Left ventricle myocardium inferior (tissue), 1 donor: ENCODE measurements at regions not wholly inside any gene's neighbourhood (a gene's known extent, or its start where the extent isn't known, plus 50 kb on each side); places are given as distances from the start of the nearest gene placed in this dataset.

Experiments
- DNase-seq: peaks from one replicate; pipeline ENCODE4 v3.0.0-alpha.2; 2020
- H3K27ac ChIP-seq: fragments of 200-600 bp; replicated peaks from 2 replicates; pipeline ENCODE4 v1.8.0; 2021
- H3K27me3 ChIP-seq: fragments of 200-600 bp; 2 replicates; pipeline ENCODE4 v1.8.0; 2021; ENCODE audit warnings: low read depth
- H3K36me3 ChIP-seq: fragments of 200-600 bp; 2 replicates; pipeline ENCODE4 v1.8.0; 2021
- H3K4me1 ChIP-seq: fragments of 200-600 bp; 2 replicates; pipeline ENCODE4 v1.8.0; 2021
- H3K4me3 ChIP-seq: fragments of 200-600 bp; 2 replicates; pipeline ENCODE4 v1.8.0; 2021; ENCODE audit warnings: mild to moderate bottlenecking, moderate library complexity
- H3K9me3 ChIP-seq: fragments of 200-600 bp; replicated peaks from 2 replicates; pipeline ENCODE4 v1.8.0; 2021
- intact Hi-C: fragments of 100-400 bp; cut with micrococcal nuclease; formaldehyde crosslinking; loops from one replicate; pipeline ENCODE4 v1.11.0; 2022
- TF ChIP-seq, protein P1 (sequence below): fragments of 200-600 bp; IDR thresholded peaks from 2 replicates; pipeline ENCODE4 v1.8.0; 2021; ENCODE audit warnings: antibody characterized with exemption, mild to moderate bottlenecking, borderline replicate concordance
- donor health status: DM: no; HTN: yes; CAD: no; lungs with severe emphysema.

DNA sequence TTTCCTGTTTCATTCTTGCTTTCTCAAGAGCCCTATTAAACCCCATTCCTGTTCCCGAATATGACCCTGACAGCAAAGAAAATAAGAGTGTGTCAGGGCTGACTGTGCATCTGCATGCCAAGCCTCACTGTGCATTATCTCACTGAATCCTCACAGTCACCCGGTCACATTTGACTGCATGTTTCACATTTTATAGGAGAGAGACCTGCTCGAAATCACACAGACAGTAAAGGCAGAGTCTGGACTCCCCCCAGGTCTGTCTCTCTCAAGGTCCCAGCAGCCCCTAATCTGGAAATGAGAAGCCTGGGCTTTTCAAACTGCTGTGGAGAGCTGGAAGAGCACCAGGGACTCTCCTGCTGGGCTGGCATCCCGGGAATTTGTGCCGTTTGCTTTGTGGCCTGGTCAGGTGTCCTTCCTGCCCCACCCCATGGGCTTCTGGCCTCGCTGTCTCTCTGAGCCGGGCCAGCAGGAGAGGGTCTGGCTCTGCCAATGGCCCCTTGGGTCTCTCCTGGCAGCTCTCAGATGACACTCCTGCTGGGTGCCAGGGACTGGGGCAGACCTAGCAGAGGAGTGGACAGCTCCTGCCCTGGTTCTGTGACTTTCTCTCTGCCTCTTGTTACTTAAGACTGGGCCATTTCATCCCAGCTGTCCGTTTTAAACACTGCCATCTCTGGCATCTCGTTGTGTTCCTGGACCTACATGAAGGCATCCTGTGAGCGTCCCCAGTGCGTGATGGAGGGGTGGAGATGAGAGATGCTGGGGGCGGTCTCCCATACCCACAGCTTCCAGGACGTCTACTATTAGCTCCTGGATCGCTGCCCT lies 173.6 kb downstream of the ARHGAP12 start:
- Histone ChIP-seq H3K4me3 (no peak overlapping the region), H3K4me1 (peaks cover 62% of the 10 kb centered on the region), H3K27ac (peak overlapping the region; percentile 62), H3K27me3 (no peaks in the 10 kb centered on the region), H3K9me3 (no peaks in the 10 kb centered on the region), H3K36me3 (no peaks in the 10 kb centered on the region)
- DNase-seq, result no peak
- TF ChIP-seq, protein P1, sequence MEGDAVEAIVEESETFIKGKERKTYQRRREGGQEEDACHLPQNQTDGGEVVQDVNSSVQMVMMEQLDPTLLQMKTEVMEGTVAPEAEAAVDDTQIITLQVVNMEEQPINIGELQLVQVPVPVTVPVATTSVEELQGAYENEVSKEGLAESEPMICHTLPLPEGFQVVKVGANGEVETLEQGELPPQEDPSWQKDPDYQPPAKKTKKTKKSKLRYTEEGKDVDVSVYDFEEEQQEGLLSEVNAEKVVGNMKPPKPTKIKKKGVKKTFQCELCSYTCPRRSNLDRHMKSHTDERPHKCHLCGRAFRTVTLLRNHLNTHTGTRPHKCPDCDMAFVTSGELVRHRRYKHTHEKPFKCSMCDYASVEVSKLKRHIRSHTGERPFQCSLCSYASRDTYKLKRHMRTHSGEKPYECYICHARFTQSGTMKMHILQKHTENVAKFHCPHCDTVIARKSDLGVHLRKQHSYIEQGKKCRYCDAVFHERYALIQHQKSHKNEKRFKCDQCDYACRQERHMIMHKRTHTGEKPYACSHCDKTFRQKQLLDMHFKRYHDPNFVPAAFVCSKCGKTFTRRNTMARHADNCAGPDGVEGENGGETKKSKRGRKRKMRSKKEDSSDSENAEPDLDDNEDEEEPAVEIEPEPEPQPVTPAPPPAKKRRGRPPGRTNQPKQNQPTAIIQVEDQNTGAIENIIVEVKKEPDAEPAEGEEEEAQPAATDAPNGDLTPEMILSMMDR, result no peak
- intact Hi-C loops, result loop anchor here (10.0 kb wide), 1 partner anchor 50 kb away; no protein-coding TSS in a partner anchor

GRCh38 chr10:31753681-31754080 lies 174.9 kb downstream of the ARHGAP12 start:
- no peak overlapping the region for H3K27ac ChIP-seq
- intact Hi-C loops, result loop anchor here (10.0 kb wide), 1 partner anchor 49 kb away; no protein-coding TSS in a partner anchor
- TF ChIP-seq, protein P1, result no peak
- no peaks in the 10 kb centered on the region for H3K9me3 ChIP-seq
- H3K4me1 ChIP-seq, result peaks cover 61% of the 10 kb centered on the region
- H3K36me3 ChIP-seq, result no peaks in the 10 kb centered on the region
- no peak overlapping the region for H3K4me3 ChIP-seq
- H3K27me3 ChIP-seq, result no peaks in the 10 kb centered on the region
- DNase-seq, result no peak

GRCh38 chr10:31752170-31752569 lies 176.5 kb downstream of the ARHGAP12 start:
- Histone ChIP-seq H3K27ac (peak overlapping the region; percentile 55), H3K9me3 (no peaks in the 10 kb centered on the region), H3K36me3 (no peaks in the 10 kb centered on the region), H3K4me3 (no peak overlapping the region), H3K4me1 (peaks cover 48% of the 10 kb centered on the region), H3K27me3 (no peaks in the 10 kb centered on the region)
- intact Hi-C loops, result loop anchor here (10.0 kb wide), 1 partner anchor 47 kb away; no protein-coding TSS in a partner anchor
- TF ChIP-seq, protein P1, result no peak
- DNase-seq, result no peak

DNA sequence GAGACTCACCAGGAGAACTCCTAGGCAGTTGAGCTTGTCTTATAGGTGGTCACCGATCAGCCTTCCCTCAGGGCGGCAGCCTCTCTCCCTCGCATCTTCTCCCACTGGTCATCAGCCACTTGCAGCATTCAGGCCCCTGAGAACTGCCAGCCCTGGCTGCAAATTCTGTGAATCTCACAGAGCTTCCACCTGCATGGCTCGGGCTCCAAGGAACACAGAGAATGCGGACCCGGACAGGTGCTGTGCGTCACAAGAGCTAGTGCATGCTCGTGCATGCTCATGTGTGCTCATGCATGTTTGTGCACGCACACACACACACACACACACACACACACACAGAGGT lies 176.9 kb downstream of the ARHGAP12 start:
- Histone ChIP-seq H3K36me3 (no peaks in the 10 kb centered on the region), H3K4me1 (peaks cover 48% of the 10 kb centered on the region), H3K4me3 (no peak overlapping the region), H3K9me3 (no peaks in the 10 kb centered on the region), H3K27me3 (no peaks in the 10 kb centered on the region), H3K27ac (peak overlapping the region; percentile 55)
- intact Hi-C loops, result loop anchor here (10.0 kb wide), 1 partner anchor 47 kb away; no protein-coding TSS in a partner anchor
- DNase-seq, result no peak
- TF ChIP-seq, protein P1, result no peak

DNA sequence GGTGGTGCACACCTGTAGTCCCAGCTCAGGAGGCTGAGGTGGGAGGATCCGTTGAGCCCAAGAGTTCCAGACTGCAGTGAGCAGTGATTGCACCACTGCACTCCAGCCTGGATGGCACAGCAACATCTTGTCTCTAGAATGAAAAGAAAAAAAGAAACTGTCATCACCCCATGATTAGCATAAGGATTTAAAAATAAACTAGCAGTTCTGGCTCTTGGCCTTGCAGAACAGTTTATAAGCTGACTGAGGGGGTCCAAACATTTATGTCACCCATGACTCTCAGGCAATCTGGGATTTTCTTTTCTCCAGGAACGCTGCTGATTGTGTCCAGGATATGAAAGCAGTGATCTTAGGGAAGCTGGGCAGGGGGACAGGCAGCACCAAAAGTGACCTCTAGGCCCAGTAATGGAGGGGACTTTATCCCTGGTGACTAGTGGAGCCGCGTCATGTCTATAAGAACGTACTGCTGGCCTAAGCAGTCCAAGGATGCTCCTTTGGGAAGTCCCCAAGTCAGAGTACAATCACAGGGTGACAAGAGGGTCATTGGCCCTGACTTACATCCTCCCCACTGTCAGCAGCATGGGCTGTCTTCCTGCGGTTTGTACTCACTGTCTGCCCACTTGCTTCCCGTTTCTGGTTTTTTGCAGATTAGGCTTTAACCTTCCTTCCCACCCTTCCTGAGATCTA lies 177.4 kb downstream of the ARHGAP12 start:
- TF ChIP-seq, protein P1, result no peak
- intact Hi-C loops, result loop anchor here (10.0 kb wide), 1 partner anchor 46 kb away; no protein-coding TSS in a partner anchor
- H3K4me1 ChIP-seq, result peaks cover 48% of the 10 kb centered on the region
- H3K27ac ChIP-seq, result peak overlapping the region; percentile 55
- no peak for DNase-seq
- no peaks in the 10 kb centered on the region for H3K9me3 ChIP-seq
- no peaks in the 10 kb centered on the region for H3K36me3 ChIP-seq
- H3K27me3 ChIP-seq, result no peaks in the 10 kb centered on the region
- H3K4me3 ChIP-seq, result no peak overlapping the region
